ENCODE measurements at regions not wholly inside any gene's neighbourhood (a gene's known extent, or its start where the extent isn't known, plus 50 kb on each side); places are given as distances from the start of the nearest gene placed in this dataset.
"Not testable (repeated sequence)": the region's sequence is repeated elsewhere in the genome, so short reads cannot be mapped to it uniquely, and the experiment has no call there.

DNA sequence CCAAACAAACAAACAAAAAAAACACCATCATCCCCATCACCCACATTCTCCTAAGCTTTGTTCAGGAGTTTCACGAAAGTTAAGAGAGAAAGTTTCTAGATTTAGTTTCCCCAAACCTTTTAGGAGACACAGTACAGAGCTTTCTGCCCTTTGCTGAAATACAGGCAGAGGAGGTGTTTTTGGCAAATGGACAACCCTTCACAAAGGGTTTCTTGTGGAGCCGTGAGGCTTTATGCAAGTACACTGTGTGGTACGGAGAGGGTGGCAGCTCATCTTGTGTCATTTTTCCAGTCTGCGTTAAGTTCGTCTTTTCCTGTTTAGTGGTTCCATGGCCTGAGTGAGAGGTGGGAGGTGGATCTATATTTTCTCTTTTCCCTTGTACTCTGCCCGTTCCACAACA is 215.5 kb upstream of the PRKCQ start:
- Histone ChIP-seq H3K79me2 (ENCODE audit: insufficient read depth, low read length) (0 out of 2 replicates have a peak, but pooled peaks cover 1% of the 10 kb centered on the region), H4K8ac (replicated peaks; ENCODE audit: insufficient read length, low read depth, low read length) (peak overlapping the region; percentile 90), H3K4me2 (ENCODE audit: insufficient read depth, insufficient read length, low read length) (peak overlapping the region; percentile 41), H2BK12ac (ENCODE audit: insufficient read length, low read depth, low read length) (peak overlapping the region; percentile 99), H4K91ac (ENCODE audit: insufficient read length, low read depth, low read length) (peak overlapping the region; percentile 95), H2AFZ (ENCODE audit: low read length) (peak overlapping the region; percentile 34), H3K23me2 (ENCODE audit: insufficient read length, low read depth, low read length, poor library complexity, severe bottlenecking) (peaks cover 3% of the 10 kb centered on the region), H3K4ac (ENCODE audit: low read depth, low read length) (peak overlapping the region; percentile 97), H3K14ac (ENCODE audit: insufficient read depth, low read length) (peak overlapping the region; percentile 49; the same call in 1 of the 2 replicates), H3K4me1 (ENCODE audit: insufficient read depth, low read length) (peaks cover 16% of the 10 kb centered on the region), H2BK5ac (ENCODE audit: insufficient read length, low read length) (peak overlapping the region; percentile 98), H4K5ac (ENCODE audit: insufficient read length, low read depth, low read length) (peak overlapping the region; percentile 99), H3K9ac (ENCODE audit: extremely low read depth, insufficient read length, low read length) (peak overlapping the region; percentile 65), H3K23ac (ENCODE audit: insufficient read length, low read depth, low read length) (no peak overlapping the region), H3K27ac (ENCODE audit: insufficient read length, low read depth, low read length) (peak overlapping the region; percentile 99), H2BK120ac (ENCODE audit: low read depth, low read length, poor library complexity, severe bottlenecking) (peak overlapping the region; percentile 97), H3K18ac (ENCODE audit: insufficient read length, low read depth, low read length) (peak overlapping the region; percentile 98), H3K56ac (ENCODE audit: insufficient read length, low read depth, low read length) (peak overlapping the region; percentile 98), H3K27me3 (ENCODE audit: insufficient read depth, low read length) (no peaks in the 10 kb centered on the region), H2AK5ac (ENCODE audit: insufficient read length, low read length) (peak overlapping the region; percentile 100), H3K9me3 (ENCODE audit: control insufficient read depth, low read depth, low read length) (no peaks in the 10 kb centered on the region), H3K79me1 (ENCODE audit: insufficient read depth, low read depth, low read length, poor library complexity, severe bottlenecking) (no peaks in the 10 kb centered on the region), H2BK20ac (ENCODE audit: low read depth, low read length, poor library complexity, severe bottlenecking) (peak overlapping the region; percentile 86), H4K20me1 (ENCODE audit: control insufficient read depth, insufficient read depth, insufficient read length) (no peaks in the 10 kb centered on the region), H2BK15ac (ENCODE audit: low read depth, low read length) (no peak overlapping the region), H3T11ph (ENCODE audit: low read length) (peak overlapping the region; percentile 87)
- TF ChIP-seq, protein P1, sequence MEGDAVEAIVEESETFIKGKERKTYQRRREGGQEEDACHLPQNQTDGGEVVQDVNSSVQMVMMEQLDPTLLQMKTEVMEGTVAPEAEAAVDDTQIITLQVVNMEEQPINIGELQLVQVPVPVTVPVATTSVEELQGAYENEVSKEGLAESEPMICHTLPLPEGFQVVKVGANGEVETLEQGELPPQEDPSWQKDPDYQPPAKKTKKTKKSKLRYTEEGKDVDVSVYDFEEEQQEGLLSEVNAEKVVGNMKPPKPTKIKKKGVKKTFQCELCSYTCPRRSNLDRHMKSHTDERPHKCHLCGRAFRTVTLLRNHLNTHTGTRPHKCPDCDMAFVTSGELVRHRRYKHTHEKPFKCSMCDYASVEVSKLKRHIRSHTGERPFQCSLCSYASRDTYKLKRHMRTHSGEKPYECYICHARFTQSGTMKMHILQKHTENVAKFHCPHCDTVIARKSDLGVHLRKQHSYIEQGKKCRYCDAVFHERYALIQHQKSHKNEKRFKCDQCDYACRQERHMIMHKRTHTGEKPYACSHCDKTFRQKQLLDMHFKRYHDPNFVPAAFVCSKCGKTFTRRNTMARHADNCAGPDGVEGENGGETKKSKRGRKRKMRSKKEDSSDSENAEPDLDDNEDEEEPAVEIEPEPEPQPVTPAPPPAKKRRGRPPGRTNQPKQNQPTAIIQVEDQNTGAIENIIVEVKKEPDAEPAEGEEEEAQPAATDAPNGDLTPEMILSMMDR (conservative IDR thresholded peaks at IDR 0.05) = no peak
- DNase-seq = no peak
- peaks cover 0 to under 1% of the 10 kb centered on the region in 2 experiments; a peak in 1 of 5 replicates for H3K9me3 Mint-ChIP-seq
- no peak overlapping the region for H3K4me3 Mint-ChIP-seq
- peak overlapping the region in 2 of 3 experiments; percentile 17 to 96; a peak in 3 of 7 replicates for H3K27ac Mint-ChIP-seq
- WGBS (ENCODE audit: extremely low coverage, insufficient read length, low lambda C conversion rate) = no CpG with 5 or more reads among the region's 6 CpGs
- H3K36me3 Mint-ChIP-seq (ENCODE audit: insufficient read depth in 1 of 3, low read depth in 3 of 3) = peaks cover 0 to 52% (median 0%) of the 10 kb centered on the region in 3 experiments; a peak in 2 of 7 replicates
- H3K4me1 Mint-ChIP-seq = peaks cover 46 to 53% of the 10 kb centered on the region in 2 experiments
- H3K27me3 Mint-ChIP-seq (ENCODE audit: low read depth) = peaks cover 1% of the 10 kb centered on the region; the same call in 1 of the 2 replicates

DNA sequence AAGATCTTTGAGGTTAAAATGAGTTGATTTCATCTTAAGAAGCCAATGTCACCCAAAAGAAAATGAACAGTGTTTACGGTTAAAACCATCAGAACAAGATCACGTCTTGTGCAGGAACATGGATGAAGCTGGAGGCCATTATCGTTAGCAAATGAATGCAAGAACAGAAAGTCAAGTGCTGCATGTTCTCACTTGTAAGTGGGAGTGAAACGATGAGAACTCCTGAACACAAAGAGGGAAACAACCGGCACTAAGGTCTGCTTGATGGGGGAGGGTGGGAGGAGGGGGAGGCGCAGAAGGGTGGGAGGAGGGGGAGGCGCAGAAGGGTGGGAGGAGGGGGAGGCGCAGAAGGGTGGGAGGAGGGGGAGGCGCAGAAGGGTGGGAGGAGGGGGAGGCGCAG is 214.8 kb upstream of the PRKCQ start:
- H3K23ac ChIP-seq (ENCODE audit: insufficient read length, low read depth, low read length); H3K23me2 ChIP-seq (ENCODE audit: insufficient read length, low read depth, low read length, poor library complexity, severe bottlenecking); H3K9me3 ChIP-seq (ENCODE audit: control insufficient read depth, low read depth, low read length); H3K79me2 ChIP-seq (ENCODE audit: insufficient read depth, low read length); H4K8ac ChIP-seq (replicated peaks; ENCODE audit: insufficient read length, low read depth, low read length); H3K56ac ChIP-seq (ENCODE audit: insufficient read length, low read depth, low read length); H3T11ph ChIP-seq (ENCODE audit: low read length); H2BK15ac ChIP-seq (ENCODE audit: low read depth, low read length); H2BK20ac ChIP-seq (ENCODE audit: low read depth, low read length, poor library complexity, severe bottlenecking); H3K4ac ChIP-seq (ENCODE audit: low read depth, low read length); H4K20me1 ChIP-seq (ENCODE audit: control insufficient read depth, insufficient read depth, insufficient read length); H2BK120ac ChIP-seq (ENCODE audit: low read depth, low read length, poor library complexity, severe bottlenecking); H3K14ac ChIP-seq (ENCODE audit: insufficient read depth, low read length); H3K27me3 Mint-ChIP-seq (ENCODE audit: low read depth); H3K27me3 ChIP-seq (ENCODE audit: insufficient read depth, low read length); H2AFZ ChIP-seq (ENCODE audit: low read length); H2BK12ac ChIP-seq (ENCODE audit: insufficient read length, low read depth, low read length); H3K9me3 Mint-ChIP-seq; H2BK5ac ChIP-seq (ENCODE audit: insufficient read length, low read length); H3K79me1 ChIP-seq (ENCODE audit: insufficient read depth, low read depth, low read length, poor library complexity, severe bottlenecking): not testable (repeated sequence)
- H3K18ac ChIP-seq (ENCODE audit: insufficient read length, low read depth, low read length) = peak overlapping the region; percentile 43
- H4K91ac ChIP-seq (ENCODE audit: insufficient read length, low read depth, low read length) = peak overlapping the region; percentile 48
- DNase-seq = peak; percentile 48
- Mint-ChIP-seq H3K27ac (peak overlapping the region; percentile 59 to 95 (median 77); a peak in 5 of 7 replicates), H3K4me1 (peaks cover 48 to 53% of the 10 kb centered on the region in 2 experiments), H3K4me3 (peak overlapping the region in 1 of 2 experiments; percentile 39; a peak in 2 of 5 replicates), H3K36me3 (ENCODE audit: insufficient read depth in 1 of 3, low read depth in 3 of 3) (peaks cover 0 to 57% (median 0%) of the 10 kb centered on the region in 3 experiments; a peak in 2 of 7 replicates)
- H2AK5ac ChIP-seq (ENCODE audit: insufficient read length, low read length) = peak overlapping the region; percentile 2
- WGBS (ENCODE audit: extremely low coverage, insufficient read length, low lambda C conversion rate) = no CpG with 5 or more reads among the region's 10 CpGs
- peaks cover 16% of the 10 kb centered on the region for H3K4me1 ChIP-seq (ENCODE audit: insufficient read depth, low read length)
- H3K4me2 ChIP-seq (ENCODE audit: insufficient read depth, insufficient read length, low read length) = peak overlapping the region; percentile 48
- peak overlapping the region; percentile 13 for H4K5ac ChIP-seq (ENCODE audit: insufficient read length, low read depth, low read length)
- peak overlapping the region; percentile 86 for H3K27ac ChIP-seq (ENCODE audit: insufficient read length, low read depth, low read length)
- H3K9ac ChIP-seq (ENCODE audit: extremely low read depth, insufficient read length, low read length) = peak overlapping the region; percentile 67

Data from H9 (cell line).